Mesendoderm (in vitro differentiated cells): ENCODE measurements at regions not wholly inside any gene's neighbourhood (a gene's known extent, or its start where the extent isn't known, plus 50 kb on each side); places are given as distances from the start of the nearest gene placed in this dataset.

ENCODE experiments used
- DNase-seq: peaks from one replicate; pipeline ENCODE4 v3.0.0; 2013
- H2AK5ac ChIP-seq: 2 replicates; pipeline ENCODE4 v1.6.1; 2013; ENCODE audit warnings: low read length, inconsistent platforms
- H2BK120ac ChIP-seq: 2 replicates; pipeline ENCODE4 v1.6.1; 2013; ENCODE audit warnings: low read depth, mild to moderate bottlenecking, low read length, moderate library complexity, mixed read lengths
- H2BK15ac ChIP-seq: replicated peaks from 2 replicates; pipeline ENCODE4 v1.6.1; 2013; ENCODE audit warnings: low read depth, mild to moderate bottlenecking, moderate library complexity
- H2BK5ac ChIP-seq: 2 replicates; pipeline ENCODE4 v1.6.1; 2013; ENCODE audit warnings: low read length, inconsistent platforms
- H3K18ac ChIP-seq: 2 replicates; pipeline ENCODE4 v1.6.1; 2013; ENCODE audit warnings: mild to moderate bottlenecking, low read length, mixed read lengths
- H3K23ac ChIP-seq: one replicate; pipeline ENCODE4 v1.6.1; 2013; ENCODE audit warnings: low read length
- H3K27ac ChIP-seq: 2 replicates; pipeline ENCODE4 v1.5.1; 2013; ENCODE audit warnings: low read depth, mild to moderate bottlenecking, inconsistent platforms, low read length, moderate library complexity
- H3K27me3 ChIP-seq: 2 replicates; pipeline ENCODE4 v1.6.1; 2013; ENCODE audit warnings: low read length, control low read depth, mild to moderate bottlenecking, inconsistent platforms; ENCODE audit not compliant: insufficient read depth, poor library complexity
- H3K36me3 ChIP-seq: 2 replicates; pipeline ENCODE4 v1.6.1; 2013; ENCODE audit warnings: low read length, inconsistent platforms; ENCODE audit not compliant: control insufficient read depth, insufficient read depth
- H3K4ac ChIP-seq: one replicate; pipeline ENCODE4 v1.6.1; 2013; ENCODE audit warnings: low read depth, mild to moderate bottlenecking, low read length, moderate library complexity
- H3K4me1 ChIP-seq: 2 replicates; pipeline ENCODE4 v1.6.1; 2013; ENCODE audit warnings: low read depth, low read length, inconsistent platforms; ENCODE audit not compliant: control insufficient read depth
- H3K4me2 ChIP-seq: 2 replicates; pipeline ENCODE4 v1.6.1; 2013; ENCODE audit warnings: low read length
- H3K4me3 ChIP-seq: 2 replicates; pipeline ENCODE4 v1.5.1; 2013; ENCODE audit warnings: mild to moderate bottlenecking, low read length
- H3K56ac ChIP-seq: one replicate; pipeline ENCODE4 v1.6.1; 2013; ENCODE audit warnings: low read length
- H3K79me1 ChIP-seq: 2 replicates; pipeline ENCODE4 v1.6.1; 2013; ENCODE audit warnings: low read length, inconsistent platforms
- H3K79me2 ChIP-seq: 2 replicates; pipeline ENCODE4 v1.6.1; 2013; ENCODE audit warnings: mild to moderate bottlenecking, low read length; ENCODE audit not compliant: control insufficient read depth, insufficient read depth
- H3K9ac ChIP-seq: 2 replicates; pipeline ENCODE4 v1.6.1; 2013; ENCODE audit warnings: low read length, inconsistent platforms
- H4K5ac ChIP-seq: one replicate; pipeline ENCODE4 v1.6.1; 2013; ENCODE audit warnings: low read length
- H4K8ac ChIP-seq: one replicate; pipeline ENCODE4 v1.6.1; 2013; ENCODE audit warnings: low read depth, mild to moderate bottlenecking, control low read depth, low read length, moderate library complexity
- WGBS: extraction: QIAGEN DNeasy Blood & Tissue Kit; methylation state at CpG from one replicate; pipeline ENCODE4 v1.1.7; 2013; ENCODE audit warnings: low lambda C conversion rate, missing lambda C conversion rate; ENCODE audit not compliant: insufficient coverage; ENCODE audit errors: extremely low coverage; 5-methylcytosine and 5-hydroxymethylcytosine counted together

DNA sequence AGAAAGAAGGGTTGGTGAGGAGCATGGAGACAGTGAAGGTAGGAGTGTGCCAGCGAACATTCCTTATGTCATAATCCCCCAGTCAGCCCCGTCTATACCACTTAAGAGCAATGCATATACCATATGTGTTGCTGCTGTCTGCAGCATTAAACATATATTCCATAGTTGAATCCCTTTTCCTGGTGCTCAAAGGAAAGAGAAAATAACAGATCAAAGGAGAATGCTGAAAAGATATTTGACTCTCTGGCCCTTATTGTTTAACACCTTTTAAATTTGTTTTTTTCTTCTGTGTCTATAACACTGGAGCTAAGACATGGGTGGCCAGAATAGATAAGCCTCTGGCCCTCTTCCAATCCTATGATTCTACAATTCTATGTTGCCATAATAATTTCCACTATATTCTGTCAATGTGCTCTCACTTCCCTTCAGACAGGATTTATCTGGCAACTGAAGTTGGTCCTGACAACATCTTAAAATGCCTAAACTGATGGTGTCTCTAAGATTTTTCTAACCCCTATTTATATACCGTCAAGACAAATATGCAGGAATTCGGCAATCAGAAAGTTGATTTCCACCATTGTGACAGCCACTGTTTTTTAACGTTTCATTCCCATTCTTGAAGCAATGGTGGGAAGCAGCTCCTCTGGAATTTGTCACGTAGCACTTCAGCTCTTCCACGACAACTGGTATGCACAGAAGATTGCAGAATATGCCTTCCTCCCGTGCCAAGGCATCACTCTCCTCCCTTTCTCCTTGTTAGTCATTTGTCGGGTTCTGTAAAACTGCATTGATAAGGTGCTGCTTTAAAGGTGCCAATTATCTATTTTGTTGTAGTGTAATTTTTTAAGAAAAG is 204.7 kb downstream of the BCAT1 start:
- no peak overlapping the region for H4K5ac ChIP-seq
- H2BK15ac ChIP-seq: no peak overlapping the region
- H3K27me3 ChIP-seq: no peaks in the 10 kb centered on the region
- no peak overlapping the region for H3K4me3 ChIP-seq
- no peak overlapping the region for H3K27ac ChIP-seq
- H3K4ac ChIP-seq: no peak overlapping the region
- no peaks in the 10 kb centered on the region for H3K79me2 ChIP-seq
- H4K8ac ChIP-seq: no peak overlapping the region
- no peaks in the 10 kb centered on the region for H3K36me3 ChIP-seq
- H2BK120ac ChIP-seq: no peak overlapping the region
- no peak overlapping the region for H2AK5ac ChIP-seq
- peak; percentile 72 for DNase-seq
- no peaks in the 10 kb centered on the region for H3K79me1 ChIP-seq
- H3K4me1 ChIP-seq: peaks cover 3% of the 10 kb centered on the region
- WGBS: no CpG with 5 or more reads among the region's 9 CpGs
- H2BK5ac ChIP-seq: no peak overlapping the region
- H3K56ac ChIP-seq: no peak overlapping the region
- H3K9ac ChIP-seq: no peak overlapping the region
- no peak overlapping the region for H3K23ac ChIP-seq
- no peak overlapping the region for H3K4me2 ChIP-seq
- no peak overlapping the region for H3K18ac ChIP-seq

DNA sequence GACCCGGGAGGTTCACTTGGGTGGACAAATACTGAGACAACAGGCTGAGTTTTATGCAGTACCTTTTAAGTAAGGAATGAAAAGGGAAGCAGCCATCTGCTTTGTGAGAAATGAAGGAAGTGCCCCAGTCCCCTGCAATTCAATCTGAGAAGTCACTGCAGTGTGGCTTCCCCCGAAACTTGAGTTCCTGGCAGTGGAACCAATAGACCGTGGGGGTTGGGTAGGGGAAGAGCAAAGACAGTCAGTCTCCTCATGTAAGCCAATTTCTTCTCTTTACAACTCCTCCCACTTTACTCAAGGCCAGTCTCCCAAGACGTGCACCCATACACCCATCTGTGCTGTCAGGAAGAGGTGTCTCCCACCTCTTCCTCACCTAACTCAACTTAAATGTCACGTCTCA is 206.5 kb downstream of the BCAT1 start:
- Histone ChIP-seq H3K9ac (no peak overlapping the region), H2BK5ac (no peak overlapping the region), H3K79me2 (no peaks in the 10 kb centered on the region), H3K4me2 (no peak overlapping the region), H3K23ac (no peak overlapping the region), H3K27ac (no peak overlapping the region), H3K18ac (no peak overlapping the region), H3K56ac (no peak overlapping the region), H3K4me3 (no peak overlapping the region), H2BK120ac (no peak overlapping the region), H3K79me1 (no peaks in the 10 kb centered on the region), H2AK5ac (no peak overlapping the region), H3K4me1 (peaks cover 3% of the 10 kb centered on the region), H2BK15ac (no peak overlapping the region), H3K36me3 (no peaks in the 10 kb centered on the region), H4K8ac (no peak overlapping the region), H3K27me3 (no peaks in the 10 kb centered on the region), H4K5ac (no peak overlapping the region), H3K4ac (peak overlapping the region; percentile 27)
- peak; percentile 27 for DNase-seq
- WGBS: no CpG with 5 or more reads among the region's 5 CpGs

DNA sequence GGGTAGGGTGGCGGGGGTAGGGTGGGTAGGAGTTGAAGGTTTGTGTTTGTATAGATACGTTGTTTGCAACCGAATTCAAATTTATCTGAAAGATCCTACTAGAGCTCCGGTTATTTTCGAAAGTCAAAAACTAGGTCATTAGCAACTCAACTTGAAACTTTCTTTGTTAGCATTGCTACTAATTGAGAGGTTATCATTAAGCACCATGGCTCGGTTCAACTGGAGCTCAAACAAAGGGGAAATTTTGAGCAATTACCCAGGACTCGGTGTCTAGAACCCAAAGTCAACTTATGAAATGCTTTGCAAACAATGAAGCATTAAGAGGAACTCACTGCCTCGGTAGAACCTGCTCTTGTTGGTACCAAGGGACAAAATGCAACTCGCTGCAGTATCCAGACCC is 207.7 kb downstream of the BCAT1 start:
- Histone ChIP-seq H3K4me2 (no peak overlapping the region), H3K9ac (no peak overlapping the region), H3K27me3 (no peaks in the 10 kb centered on the region), H2BK15ac (no peak overlapping the region), H3K4me1 (peaks cover 3% of the 10 kb centered on the region), H2BK120ac (no peak overlapping the region), H3K23ac (no peak overlapping the region), H3K27ac (no peak overlapping the region), H3K4me3 (no peak overlapping the region), H3K56ac (no peak overlapping the region), H3K18ac (peak overlapping the region; percentile 28), H2BK5ac (no peak overlapping the region), H4K8ac (no peak overlapping the region), H4K5ac (no peak overlapping the region), H3K36me3 (no peaks in the 10 kb centered on the region), H2AK5ac (no peak overlapping the region), H3K4ac (no peak overlapping the region), H3K79me2 (no peaks in the 10 kb centered on the region), H3K79me1 (no peaks in the 10 kb centered on the region)
- WGBS: no CpG with 5 or more reads among the region's 9 CpGs
- no peak for DNase-seq

DNA sequence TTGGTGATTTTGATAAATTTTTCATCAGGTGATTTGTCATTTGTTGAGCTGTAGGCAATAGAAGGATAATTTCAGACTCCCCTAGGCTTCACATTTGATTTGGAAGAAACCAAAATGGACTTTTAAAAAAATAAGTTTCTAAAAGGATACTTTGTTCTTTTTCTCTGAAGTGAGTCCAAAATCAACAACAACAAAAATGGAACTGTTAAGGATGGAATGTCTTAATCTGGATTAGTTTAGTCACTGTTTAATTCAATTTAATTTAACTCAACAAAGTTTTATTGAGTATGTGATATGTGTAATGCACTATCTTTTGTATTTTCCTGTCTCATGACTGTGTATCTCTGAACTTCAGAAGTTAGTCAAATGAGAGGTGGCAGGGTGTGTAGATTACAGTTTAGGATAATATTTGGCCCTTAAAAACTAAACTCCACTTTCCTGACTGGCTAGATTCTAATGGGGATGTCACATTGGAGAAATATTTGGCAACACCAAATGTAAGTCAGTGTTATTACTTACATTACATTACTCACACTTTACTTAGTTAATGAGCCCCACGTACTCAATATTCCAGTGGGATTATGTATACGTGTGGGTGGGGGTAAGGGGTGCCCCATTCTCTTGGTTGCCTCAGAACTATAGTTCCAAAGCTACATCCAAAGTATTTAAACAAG is 209.7 kb downstream of the BCAT1 start:
- Histone ChIP-seq H3K4me1 (peaks cover under 1% of the 10 kb centered on the region), H2AK5ac (no peak overlapping the region), H3K4ac (no peak overlapping the region), H3K27ac (no peak overlapping the region), H3K56ac (no peak overlapping the region), H3K4me2 (no peak overlapping the region), H4K5ac (no peak overlapping the region), H3K79me2 (no peaks in the 10 kb centered on the region), H2BK120ac (no peak overlapping the region), H3K18ac (no peak overlapping the region), H3K79me1 (no peaks in the 10 kb centered on the region), H4K8ac (no peak overlapping the region), H3K9ac (no peak overlapping the region), H3K23ac (no peak overlapping the region), H3K36me3 (no peaks in the 10 kb centered on the region), H2BK5ac (no peak overlapping the region), H3K4me3 (no peak overlapping the region), H3K27me3 (no peaks in the 10 kb centered on the region), H2BK15ac (no peak overlapping the region)
- no peak for DNase-seq
- WGBS: no CpG with 5 or more reads among the region's 2 CpGs

DNA sequence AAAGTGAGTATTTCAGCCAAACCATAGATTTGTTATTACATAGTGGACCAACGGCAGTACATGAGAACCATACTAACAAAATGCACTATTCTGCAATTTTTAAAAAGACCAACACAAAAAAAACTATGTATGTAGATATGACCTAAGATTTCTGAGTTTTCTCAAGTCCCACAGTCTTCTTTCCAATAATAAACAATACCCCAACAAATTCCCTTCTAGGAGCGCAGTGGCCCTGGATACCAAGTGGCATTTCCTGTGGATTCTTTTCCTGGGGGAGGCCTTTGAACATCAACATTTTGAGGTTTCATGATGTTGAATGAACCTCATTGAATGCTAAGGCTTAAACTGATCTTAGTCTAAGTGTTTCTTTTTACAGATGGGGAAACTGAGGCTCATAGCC is 210.5 kb downstream of the BCAT1 start:
- Histone ChIP-seq H4K5ac (no peak overlapping the region), H3K4me1 (no peaks in the 10 kb centered on the region), H3K9ac (no peak overlapping the region), H3K56ac (no peak overlapping the region), H3K27me3 (no peaks in the 10 kb centered on the region), H3K36me3 (no peaks in the 10 kb centered on the region), H2BK5ac (no peak overlapping the region), H3K23ac (no peak overlapping the region), H4K8ac (no peak overlapping the region), H3K4ac (no peak overlapping the region), H2BK15ac (no peak overlapping the region), H3K27ac (no peak overlapping the region), H2BK120ac (no peak overlapping the region), H3K79me1 (no peaks in the 10 kb centered on the region), H3K79me2 (no peaks in the 10 kb centered on the region), H3K4me2 (no peak overlapping the region), H3K18ac (no peak overlapping the region), H2AK5ac (no peak overlapping the region), H3K4me3 (no peak overlapping the region)
- no CpG with 5 or more reads among the region's 2 CpGs for WGBS
- DNase-seq: no peak
